ENCODE measurements at regions not wholly inside any gene's neighbourhood (a gene's known extent, or its start where the extent isn't known, plus 50 kb on each side); places are given as distances from the start of the nearest gene placed in this dataset.
"Not testable (repeated sequence)": the region's sequence is repeated elsewhere in the genome, so short reads cannot be mapped to it uniquely, and the experiment has no call there.

DNA sequence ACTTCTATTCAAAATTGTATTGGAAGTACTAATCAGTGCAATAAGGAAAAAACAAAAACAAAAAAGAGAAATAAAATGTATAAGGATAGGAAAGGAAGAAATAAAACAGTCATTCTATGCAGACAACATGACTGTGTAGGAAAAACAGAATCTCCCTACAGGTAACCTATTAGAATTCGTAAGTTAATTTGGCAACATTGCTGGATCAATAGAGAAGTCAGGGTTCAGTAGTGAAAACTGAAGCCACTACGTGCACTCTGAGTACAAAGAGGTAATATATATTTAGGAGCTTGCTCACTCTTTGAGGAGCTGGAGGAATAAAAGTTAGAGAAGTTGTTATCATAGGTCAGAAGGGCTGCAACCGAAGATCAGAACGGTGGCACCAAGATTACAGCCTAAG lies 84.0 kb upstream of the BMAL1 start:
- Mint-ChIP-seq H3K9me3 (peaks cover 9% of the 10 kb centered on the region), H3K4me3 (no peak overlapping the region), H3K27ac (no peak overlapping the region), H3K4me1 (no peaks in the 10 kb centered on the region), H3K27me3 (peaks cover 9% of the 10 kb centered on the region), H3K36me3 (no peaks in the 10 kb centered on the region)
- DNase-seq (ENCODE audit: low spot score in 2 of 2) (no peak), ATAC-seq (ENCODE audit: low read depth) (no peak)

DNA sequence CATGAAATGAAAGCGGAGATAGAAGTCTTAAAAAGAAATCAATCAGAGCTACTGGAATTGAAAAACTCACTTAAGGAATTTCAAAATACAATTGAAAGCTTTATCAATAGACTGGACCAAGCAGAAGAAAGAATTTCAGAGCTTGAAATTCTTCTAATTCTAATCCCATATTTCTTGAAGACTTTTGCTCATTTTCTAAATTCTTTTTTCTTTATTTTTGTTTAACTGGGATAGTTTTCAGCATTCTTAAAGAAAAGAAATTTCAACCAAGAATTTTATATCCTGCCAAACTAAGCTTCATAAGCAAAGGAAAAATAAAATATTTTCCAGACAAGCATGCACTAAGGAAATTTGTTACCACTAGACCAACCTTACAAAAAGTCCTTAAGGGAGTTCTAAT lies 80.2 kb upstream of the BMAL1 start:
- not testable (repeated sequence) for H3K27ac Mint-ChIP-seq; H3K27me3 Mint-ChIP-seq; H3K36me3 Mint-ChIP-seq; H3K4me3 Mint-ChIP-seq; DNase-seq (ENCODE audit: low spot score in 2 of 2); H3K4me1 Mint-ChIP-seq; ATAC-seq (ENCODE audit: low read depth)
- peaks cover 12% of the 10 kb centered on the region for H3K9me3 Mint-ChIP-seq

DNA sequence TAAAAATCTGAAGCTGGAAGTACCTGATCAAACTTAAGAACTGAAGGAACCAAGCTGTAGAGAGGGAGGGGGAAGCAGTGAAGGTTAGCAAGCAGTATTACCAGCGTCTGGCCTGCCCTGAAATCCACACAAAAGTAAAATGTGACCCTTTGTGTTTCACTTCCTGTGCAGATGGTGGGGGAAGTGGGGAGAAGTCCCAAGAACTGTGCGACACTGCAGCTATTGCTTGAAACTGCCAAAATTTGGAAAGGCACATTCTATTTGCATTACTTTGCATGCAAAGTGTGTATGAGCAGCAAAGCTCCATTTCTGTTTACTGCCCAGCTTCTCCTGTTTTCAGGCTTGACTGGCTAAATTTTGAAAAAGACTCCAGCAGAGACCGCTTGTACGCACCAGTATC lies 72.1 kb upstream of the BMAL1 start:
- ATAC-seq (ENCODE audit: low read depth) (peak; percentile 52), DNase-seq (ENCODE audit: low spot score in 2 of 2) (no peak)
- H3K4me1 Mint-ChIP-seq = peaks cover 7% of the 10 kb centered on the region
- H3K36me3 Mint-ChIP-seq = no peaks in the 10 kb centered on the region
- peaks cover 8% of the 10 kb centered on the region for H3K27me3 Mint-ChIP-seq
- no peak overlapping the region for H3K4me3 Mint-ChIP-seq
- H3K9me3 Mint-ChIP-seq = no peaks in the 10 kb centered on the region
- H3K27ac Mint-ChIP-seq = no peak overlapping the region

DNA sequence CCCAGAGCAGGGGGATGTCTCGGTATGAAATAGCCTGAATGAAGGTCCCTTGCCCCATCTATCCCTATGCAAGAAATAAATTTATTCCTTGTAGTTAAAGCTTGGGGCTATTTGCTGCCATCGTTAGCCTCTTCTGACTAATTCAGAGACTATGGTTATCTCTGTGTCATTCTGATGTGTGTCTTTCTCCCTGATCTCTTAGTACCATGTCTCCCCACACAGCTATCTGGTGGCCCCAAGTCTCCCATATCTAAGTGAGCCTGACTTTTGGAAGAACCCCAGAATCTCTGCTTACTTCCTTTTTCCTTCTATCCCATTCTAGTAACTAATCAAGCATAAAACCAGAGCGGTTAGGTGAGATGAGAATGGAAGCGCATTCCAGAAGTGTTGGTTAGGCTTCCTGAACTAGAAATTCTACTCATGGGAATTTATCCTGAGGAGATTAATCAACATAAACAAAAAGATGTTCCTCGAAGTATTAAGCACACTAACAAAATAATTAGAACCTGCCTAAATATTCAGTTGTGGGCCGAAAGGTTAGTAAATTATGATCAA lies 71.4 kb upstream of the BMAL1 start:
- ATAC-seq (ENCODE audit: low read depth) (no peak), DNase-seq (ENCODE audit: low spot score in 2 of 2) (no peak)
- peaks cover 8% of the 10 kb centered on the region for H3K27me3 Mint-ChIP-seq
- peaks cover 7% of the 10 kb centered on the region for H3K4me1 Mint-ChIP-seq
- no peak overlapping the region for H3K4me3 Mint-ChIP-seq
- no peaks in the 10 kb centered on the region for H3K9me3 Mint-ChIP-seq
- no peaks in the 10 kb centered on the region for H3K36me3 Mint-ChIP-seq
- H3K27ac Mint-ChIP-seq = no peak overlapping the region

DNA sequence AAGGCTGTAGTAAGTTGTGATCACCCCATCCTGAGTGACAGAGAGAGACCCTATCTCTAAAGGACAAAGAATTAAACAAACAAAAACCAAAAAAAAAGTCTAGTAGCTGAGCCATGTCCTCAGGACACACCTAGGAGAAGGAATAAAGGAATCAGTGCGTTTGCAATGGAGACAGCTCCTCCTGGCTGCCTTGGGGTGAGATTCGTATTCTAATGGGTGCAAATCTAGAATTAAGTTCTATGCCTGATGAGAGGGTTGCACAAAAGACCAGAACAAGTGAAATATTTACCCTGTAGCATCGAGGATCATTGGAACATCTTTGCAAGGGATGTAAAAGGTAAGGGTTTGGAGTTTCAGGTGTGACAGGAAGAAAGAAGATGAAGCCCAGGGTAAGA lies 70.3 kb upstream of the BMAL1 start:
- H3K27me3 Mint-ChIP-seq = peaks cover 8% of the 10 kb centered on the region
- H3K36me3 Mint-ChIP-seq = no peaks in the 10 kb centered on the region
- peaks cover 7% of the 10 kb centered on the region for H3K4me1 Mint-ChIP-seq
- H3K27ac Mint-ChIP-seq = no peak overlapping the region
- DNase-seq (ENCODE audit: low spot score in 2 of 2) (no peak), ATAC-seq (ENCODE audit: low read depth) (no peak)
- peak overlapping the region; percentile 9 for H3K4me3 Mint-ChIP-seq
- H3K9me3 Mint-ChIP-seq = no peaks in the 10 kb centered on the region

DNA sequence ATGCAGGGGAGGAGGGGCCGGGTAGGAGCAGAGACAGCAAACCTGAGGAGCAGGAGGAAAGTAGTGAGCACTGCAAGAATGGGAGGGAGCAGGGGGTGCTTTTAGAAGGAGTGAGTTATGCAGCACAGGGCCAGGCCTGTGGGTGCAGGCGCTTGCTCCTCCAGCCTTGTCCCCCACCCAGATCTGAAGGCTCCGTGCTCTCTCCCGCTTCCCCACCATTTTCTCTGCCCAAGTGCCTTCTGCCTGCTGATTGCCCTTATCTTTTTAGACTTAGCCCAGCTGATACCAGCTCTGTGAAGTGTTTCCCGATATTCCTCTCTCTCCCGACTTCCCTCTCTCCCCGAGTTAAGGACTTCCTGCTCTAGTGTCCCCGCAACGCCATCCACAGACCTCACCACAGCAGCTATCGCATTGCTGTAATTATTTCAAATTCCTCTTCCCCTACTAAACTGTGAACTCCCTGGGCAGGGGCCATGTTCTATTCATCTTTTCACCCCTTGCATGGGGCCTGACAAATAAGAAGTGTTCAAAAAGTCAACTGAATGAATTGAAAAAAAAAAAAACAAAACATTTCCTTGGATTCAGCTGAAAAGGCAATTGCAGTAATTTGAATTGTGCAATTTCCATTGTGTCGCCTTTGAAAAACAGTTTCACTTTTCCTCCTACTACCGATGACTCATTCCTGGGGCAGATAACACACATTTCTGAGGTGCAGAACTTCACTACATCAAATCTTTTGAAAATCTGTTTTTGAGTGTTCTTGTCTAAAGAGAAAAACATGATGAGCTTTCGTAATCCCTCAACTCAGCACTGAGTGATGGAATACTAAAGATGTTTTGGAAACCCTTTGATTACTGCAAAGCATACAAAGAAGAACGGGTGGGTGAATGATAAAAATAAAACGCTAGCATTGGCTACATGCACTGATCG lies 69.7 kb upstream of the BMAL1 start:
- Mint-ChIP-seq H3K9me3 (no peaks in the 10 kb centered on the region), H3K27me3 (peaks cover 8% of the 10 kb centered on the region), H3K4me1 (peaks cover 7% of the 10 kb centered on the region), H3K27ac (no peak overlapping the region), H3K36me3 (no peaks in the 10 kb centered on the region), H3K4me3 (peak overlapping the region; percentile 9)
- ATAC-seq (ENCODE audit: low read depth) (no peak), DNase-seq (ENCODE audit: low spot score in 2 of 2) (no peak)

DNA sequence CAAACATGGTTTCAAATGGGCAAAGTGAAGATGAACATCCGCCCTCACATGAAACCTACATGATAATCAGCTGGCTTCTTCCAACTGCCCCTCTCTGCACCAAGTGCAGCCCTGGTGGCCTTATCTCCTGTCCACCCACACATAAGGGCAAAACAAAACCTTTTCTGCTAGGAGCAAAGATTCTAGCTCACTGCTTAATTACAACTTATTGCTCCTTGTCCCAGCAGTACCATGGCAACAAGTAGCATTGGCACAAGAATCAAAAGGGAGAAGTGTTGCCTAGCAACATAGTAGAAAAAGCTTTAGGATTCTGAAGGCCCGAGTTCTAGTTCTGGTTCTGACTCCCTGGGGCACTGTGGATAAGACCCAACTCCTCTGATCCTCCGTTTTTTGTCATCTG lies 68.7 kb upstream of the BMAL1 start:
- Mint-ChIP-seq H3K4me1 (peaks cover 7% of the 10 kb centered on the region), H3K9me3 (no peaks in the 10 kb centered on the region), H3K36me3 (no peaks in the 10 kb centered on the region), H3K27me3 (peaks cover 8% of the 10 kb centered on the region), H3K27ac (no peak overlapping the region), H3K4me3 (no peak overlapping the region)
- no peak for ATAC-seq (ENCODE audit: low read depth)
- DNase-seq (ENCODE audit: low spot score in 2 of 2) = no peak

DNA sequence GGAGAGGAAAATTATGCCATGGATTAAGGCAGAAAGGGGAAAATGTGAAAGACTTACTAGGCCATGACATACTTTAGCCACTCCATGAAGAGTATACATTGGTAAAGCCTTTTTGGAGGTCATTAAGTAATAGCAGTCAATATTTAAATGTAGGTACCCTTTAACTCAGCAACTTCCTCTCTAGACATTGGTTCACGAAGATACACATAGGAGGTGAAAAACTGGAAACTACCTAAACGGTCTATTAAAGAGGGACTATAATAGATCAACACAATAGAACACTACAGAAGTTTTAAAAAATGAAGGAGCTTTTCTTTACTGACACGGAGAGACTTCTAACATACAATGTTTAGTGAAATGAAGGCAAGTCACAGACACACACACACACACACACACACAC lies 68.2 kb upstream of the BMAL1 start:
- Mint-ChIP-seq H3K36me3 (no peaks in the 10 kb centered on the region), H3K9me3 (no peaks in the 10 kb centered on the region), H3K27ac (no peak overlapping the region), H3K4me3 (no peak overlapping the region), H3K4me1 (peaks cover 7% of the 10 kb centered on the region), H3K27me3 (peaks cover 11% of the 10 kb centered on the region)
- ATAC-seq (ENCODE audit: low read depth) (no peak), DNase-seq (ENCODE audit: low spot score in 2 of 2) (no peak)

DNA sequence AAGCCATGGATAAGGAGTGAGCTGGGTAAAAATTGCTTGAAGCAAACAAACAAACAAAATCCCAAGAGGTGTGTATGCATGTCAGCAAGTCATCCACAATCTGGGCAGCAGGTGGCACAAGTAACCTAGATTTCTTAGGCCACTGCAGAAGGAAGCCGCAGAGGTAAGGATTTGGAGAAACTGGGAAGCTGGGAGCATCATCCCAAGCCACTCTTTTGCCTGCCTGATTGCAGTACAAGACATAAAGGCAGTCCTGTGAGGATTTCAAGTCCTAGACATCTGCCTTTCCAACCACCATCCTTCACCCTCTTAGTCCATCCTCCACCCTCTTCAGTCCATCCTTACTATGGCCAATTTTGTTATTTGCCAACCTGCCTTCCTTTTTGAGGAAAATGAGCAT lies 67.2 kb upstream of the BMAL1 start:
- Mint-ChIP-seq H3K27me3 (peaks cover 11% of the 10 kb centered on the region), H3K4me1 (peaks cover 7% of the 10 kb centered on the region), H3K36me3 (no peaks in the 10 kb centered on the region), H3K4me3 (no peak overlapping the region), H3K27ac (no peak overlapping the region), H3K9me3 (no peaks in the 10 kb centered on the region)
- no peak for ATAC-seq (ENCODE audit: low read depth)
- DNase-seq (ENCODE audit: low spot score in 2 of 2) = no peak

DNA sequence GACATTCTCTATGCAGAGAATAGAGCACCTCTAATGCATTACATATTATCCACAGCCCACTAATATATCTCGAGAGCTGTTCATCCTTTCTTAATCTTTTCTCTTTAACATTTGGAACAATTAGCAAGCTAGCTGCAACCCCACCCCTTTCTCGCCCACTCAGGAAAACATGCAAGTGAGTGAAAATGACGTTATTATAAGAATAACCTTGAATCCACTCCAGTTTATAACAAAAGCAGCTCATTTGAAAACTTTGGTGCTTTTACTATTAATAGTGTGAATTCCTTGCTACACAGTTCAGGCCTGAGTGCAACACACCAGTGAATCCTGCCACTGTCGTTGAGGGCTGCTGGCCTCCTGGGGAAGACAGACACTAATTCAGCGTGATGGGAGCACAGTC lies 63.3 kb upstream of the BMAL1 start:
- Mint-ChIP-seq H3K4me3 (no peak overlapping the region), H3K9me3 (no peaks in the 10 kb centered on the region), H3K4me1 (no peaks in the 10 kb centered on the region), H3K36me3 (no peaks in the 10 kb centered on the region), H3K27me3 (peaks cover 2% of the 10 kb centered on the region), H3K27ac (no peak overlapping the region)
- DNase-seq (ENCODE audit: low spot score in 2 of 2) = no peak
- no peak for ATAC-seq (ENCODE audit: low read depth)

DNA sequence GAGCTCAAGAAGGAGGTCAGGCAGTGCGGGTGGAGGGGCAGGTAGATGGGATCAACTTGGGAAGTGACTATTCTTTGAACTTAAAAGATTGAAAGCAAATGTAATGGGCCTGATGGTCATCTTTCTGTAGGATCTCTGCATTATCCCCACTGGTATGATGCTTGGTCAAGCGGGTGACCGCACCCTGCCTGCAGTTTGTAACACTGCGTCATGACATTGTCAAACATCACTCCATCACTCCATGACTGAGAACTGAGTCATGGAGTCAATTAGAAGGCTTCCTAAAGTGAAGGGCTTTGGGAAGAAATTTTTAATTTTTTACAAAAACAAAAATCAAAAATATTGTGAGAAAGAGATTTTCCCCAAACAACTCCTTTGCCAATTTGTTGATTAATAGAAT lies 62.4 kb upstream of the BMAL1 start:
- DNase-seq (ENCODE audit: low spot score in 2 of 2) = no peak
- Mint-ChIP-seq H3K4me1 (no peaks in the 10 kb centered on the region), H3K27ac (no peak overlapping the region), H3K9me3 (no peaks in the 10 kb centered on the region), H3K36me3 (no peaks in the 10 kb centered on the region), H3K4me3 (no peak overlapping the region), H3K27me3 (peaks cover 2% of the 10 kb centered on the region)
- no peak for ATAC-seq (ENCODE audit: low read depth)

DNA sequence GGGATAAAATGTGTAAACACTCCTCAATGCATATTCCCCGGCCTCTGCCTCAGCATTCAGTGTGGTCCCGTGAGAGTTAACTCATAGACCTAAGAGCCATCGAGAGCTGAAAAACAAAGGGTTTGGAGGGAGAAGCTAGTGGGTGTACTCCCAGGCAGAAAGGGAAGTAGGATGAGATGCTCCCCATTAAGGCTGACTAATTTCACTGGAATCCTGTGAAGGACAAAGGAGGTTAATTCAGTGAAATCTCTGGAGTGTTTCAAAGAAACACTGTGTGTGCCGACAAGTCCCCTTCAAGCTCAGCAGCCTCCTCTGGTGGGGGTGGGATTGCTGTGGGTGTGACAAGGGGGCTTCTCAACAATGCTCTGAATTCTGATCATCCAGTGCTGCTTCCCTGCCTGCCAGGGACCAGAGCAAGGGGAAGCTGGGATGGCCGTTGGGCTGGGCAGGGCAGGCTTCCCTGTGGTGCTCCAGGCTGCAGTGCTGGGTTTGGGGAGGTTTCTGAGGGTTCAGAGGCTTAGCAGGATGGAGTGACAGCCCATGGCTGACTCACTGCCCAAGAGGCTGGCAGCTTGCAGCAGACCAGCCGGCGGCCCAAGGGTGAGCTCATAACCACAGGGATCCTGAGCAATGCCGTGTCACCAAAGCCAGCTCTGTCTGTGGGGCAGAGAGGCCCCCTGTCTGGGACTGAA lies 61.4 kb upstream of the BMAL1 start:
- ATAC-seq (ENCODE audit: low read depth) (no peak), DNase-seq (ENCODE audit: low spot score in 2 of 2) (no peak)
- no peaks in the 10 kb centered on the region for H3K36me3 Mint-ChIP-seq
- H3K4me3 Mint-ChIP-seq = no peak overlapping the region
- H3K27ac Mint-ChIP-seq = no peak overlapping the region
- no peaks in the 10 kb centered on the region for H3K9me3 Mint-ChIP-seq
- H3K4me1 Mint-ChIP-seq = no peaks in the 10 kb centered on the region
- H3K27me3 Mint-ChIP-seq = peaks cover 2% of the 10 kb centered on the region

DNA sequence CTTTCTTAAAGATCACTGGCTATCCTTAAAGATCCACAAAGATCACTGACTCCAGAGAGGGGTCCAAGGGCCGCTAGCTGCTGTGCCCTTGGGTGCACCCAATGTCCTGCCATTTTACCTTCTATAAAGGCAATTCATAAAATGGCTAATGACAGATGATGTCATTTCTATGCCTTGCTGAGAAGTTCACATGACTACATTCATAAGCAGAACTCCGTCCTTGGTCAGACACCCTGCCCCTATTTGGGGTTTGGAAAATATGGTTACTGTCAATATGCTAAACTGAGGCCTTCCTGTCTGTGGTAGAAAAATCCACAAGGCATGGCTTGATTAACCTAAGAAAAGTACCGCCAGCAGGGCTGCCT lies 60.9 kb upstream of the BMAL1 start:
- DNase-seq (ENCODE audit: low spot score in 2 of 2) = no peak
- H3K27me3 Mint-ChIP-seq = peaks cover 2% of the 10 kb centered on the region
- H3K4me1 Mint-ChIP-seq = no peaks in the 10 kb centered on the region
- no peaks in the 10 kb centered on the region for H3K9me3 Mint-ChIP-seq
- ATAC-seq (ENCODE audit: low read depth) = no peak
- H3K4me3 Mint-ChIP-seq = no peak overlapping the region
- no peaks in the 10 kb centered on the region for H3K36me3 Mint-ChIP-seq
- H3K27ac Mint-ChIP-seq = no peak overlapping the region

DNA sequence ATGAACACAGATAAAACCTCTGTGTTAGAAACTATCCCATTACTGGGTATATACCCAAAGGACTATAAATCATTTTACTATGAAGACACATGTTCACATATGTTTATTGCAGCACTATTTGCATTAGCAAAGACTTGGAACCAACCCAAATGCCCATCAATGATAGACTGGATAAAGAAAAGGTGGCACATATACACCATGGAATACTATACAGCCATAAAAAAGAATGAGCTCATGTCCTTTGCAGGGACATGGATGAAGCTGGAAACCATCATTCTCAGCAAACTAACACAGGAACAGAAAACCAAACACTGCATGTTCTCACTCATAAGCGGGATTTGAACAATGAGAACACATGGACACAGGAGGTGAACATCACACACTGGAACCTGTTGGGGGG lies 58.9 kb upstream of the BMAL1 start:
- DNase-seq (ENCODE audit: low spot score in 2 of 2); H3K4me1 Mint-ChIP-seq; H3K27ac Mint-ChIP-seq; H3K27me3 Mint-ChIP-seq; H3K9me3 Mint-ChIP-seq; ATAC-seq (ENCODE audit: low read depth); H3K36me3 Mint-ChIP-seq; H3K4me3 Mint-ChIP-seq: not testable (repeated sequence)
